ENCODE measurements at regions not wholly inside any gene's neighbourhood (a gene's known extent, or its start where the extent isn't known, plus 50 kb on each side); places are given as distances from the start of the nearest gene placed in this dataset.
A peak's percentile ranks its signal among the peaks of the same experiment; 100 is the strongest.

DNA sequence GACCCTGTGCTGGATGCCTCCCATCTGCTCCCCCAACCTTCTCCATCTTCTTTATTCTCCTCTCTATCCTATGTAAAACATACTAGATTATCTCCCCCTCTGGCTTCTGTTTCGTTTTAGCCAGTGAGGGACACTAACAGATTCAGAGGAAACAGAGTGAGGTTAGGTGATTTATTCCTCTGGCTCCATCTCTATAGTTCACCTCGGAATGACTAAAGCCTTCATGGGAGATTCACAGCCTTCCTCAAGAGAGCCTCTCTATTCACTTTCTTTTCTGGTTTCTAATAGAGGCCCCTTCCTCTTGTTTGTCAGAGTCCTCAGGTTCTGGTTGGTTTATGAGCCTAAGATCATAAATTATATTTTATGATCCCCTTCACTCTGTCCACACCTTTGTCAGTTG, 633.1 kb upstream of the TYRP1 start:
- DNase-seq (ENCODE audit: low read depth in 4 of 4, low spot score in 3 of 4): no peak

DNA sequence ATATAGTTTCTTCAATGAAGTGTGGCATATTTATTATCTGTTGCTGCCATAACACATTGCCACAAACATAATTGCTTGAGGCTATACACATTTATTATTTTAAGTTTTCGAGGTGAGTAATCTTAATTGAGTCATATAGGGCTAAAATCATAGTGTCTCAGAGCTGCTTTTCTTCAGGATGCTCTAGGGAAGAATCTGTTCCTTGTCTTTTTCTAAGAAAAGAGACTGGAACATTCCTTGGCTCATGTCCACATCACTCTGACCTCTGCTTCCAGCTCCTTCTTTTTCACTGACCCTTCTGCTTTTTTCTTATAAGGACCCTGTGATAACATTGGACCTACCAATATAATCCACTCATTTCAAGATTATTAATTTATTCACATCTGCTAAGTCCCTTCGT, 632.4 kb upstream of the TYRP1 start:
- DNase-seq (ENCODE audit: low read depth in 4 of 4, low spot score in 3 of 4): no peak

DNA sequence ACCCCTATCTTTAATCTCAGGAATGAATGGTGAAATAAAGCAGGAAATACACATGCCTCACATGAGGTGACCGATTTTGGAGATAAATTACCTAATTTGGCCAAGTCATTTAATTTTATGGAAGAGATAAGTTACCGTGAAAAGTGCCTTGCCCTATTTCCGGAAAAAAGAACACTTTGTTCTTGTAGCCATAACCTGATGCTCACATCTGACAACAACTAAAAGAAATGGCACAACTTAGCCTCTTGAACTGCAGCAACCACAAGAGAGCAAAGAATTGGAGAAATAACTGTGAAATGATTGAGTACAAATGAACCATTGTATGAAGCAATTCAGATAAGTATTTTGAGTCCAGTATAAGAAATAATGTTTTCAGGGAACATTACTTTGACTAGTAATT, 628.1 kb upstream of the TYRP1 start:
- DNase-seq (ENCODE audit: low read depth in 4 of 4, low spot score in 3 of 4): no peak

DNA sequence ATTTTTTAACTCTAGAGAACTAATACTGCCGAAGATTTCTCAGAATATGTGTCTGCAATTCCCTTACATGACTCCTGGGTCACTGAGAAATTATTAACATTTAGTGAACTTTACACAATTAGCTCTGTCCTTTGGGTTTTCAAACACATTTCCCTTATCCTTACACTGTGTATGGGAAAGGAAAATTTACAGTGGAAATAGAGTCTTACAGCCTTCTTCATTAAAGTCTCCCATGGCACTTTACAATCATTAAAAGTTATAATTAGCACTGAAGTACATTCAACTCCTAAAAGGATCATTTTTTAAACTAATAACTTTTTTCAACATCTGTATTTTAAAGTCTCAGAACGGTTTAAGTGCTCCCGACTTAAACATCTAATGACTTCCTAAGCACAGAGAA, 627.5 kb upstream of the TYRP1 start:
- DNase-seq (ENCODE audit: low read depth in 4 of 4, low spot score in 3 of 4): no peak

DNA sequence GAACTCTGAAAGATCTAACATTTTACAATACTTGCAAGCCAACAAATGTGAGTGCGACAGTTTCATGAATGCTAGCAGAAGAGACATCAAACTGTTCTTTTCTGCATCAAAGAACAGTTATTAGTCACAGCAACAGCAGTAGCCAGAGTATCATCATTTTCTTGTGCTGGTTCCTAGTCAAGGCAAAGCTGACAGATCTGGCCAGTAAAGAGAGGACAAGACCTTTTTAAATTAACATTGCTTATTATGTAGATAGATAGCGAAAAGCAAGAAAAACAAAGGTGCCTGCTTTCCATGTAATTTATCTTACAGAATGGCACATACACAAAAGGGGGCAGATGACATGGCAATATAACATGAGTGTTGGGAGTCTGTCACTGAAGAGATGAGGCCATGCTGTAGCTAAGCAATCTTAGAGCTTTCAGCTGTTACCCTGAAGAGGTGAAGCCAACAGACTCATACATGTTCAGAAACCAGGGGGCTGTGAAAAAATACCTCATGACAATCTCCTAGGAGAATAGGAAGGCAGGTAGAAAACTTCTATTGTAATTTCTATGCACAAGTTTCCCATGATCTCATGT, 626.6 kb upstream of the TYRP1 start:
- DNase-seq (ENCODE audit: low read depth in 4 of 4, low spot score in 3 of 4): no peak

DNA sequence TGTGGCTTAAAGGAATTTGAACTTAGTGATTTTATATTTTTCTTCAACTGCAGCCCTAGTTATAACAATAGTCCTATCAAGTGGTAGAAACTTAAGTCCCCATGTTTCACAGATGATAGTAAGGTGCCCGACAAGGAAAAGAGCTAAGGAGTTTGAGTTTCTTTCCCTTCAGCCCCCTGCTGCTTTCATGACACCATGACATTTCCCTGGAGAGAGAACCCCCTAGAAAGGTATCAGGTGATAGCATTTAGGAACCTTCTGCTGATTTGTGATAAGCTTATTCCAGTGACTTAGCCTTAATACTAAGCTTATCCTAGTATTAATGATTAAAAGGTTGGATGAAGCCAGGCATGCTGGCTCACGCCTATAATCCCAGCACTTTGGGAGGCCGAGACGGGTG, 623.8 kb upstream of the TYRP1 start:
- no peak for DNase-seq (ENCODE audit: low read depth in 4 of 4, low spot score in 3 of 4)

DNA sequence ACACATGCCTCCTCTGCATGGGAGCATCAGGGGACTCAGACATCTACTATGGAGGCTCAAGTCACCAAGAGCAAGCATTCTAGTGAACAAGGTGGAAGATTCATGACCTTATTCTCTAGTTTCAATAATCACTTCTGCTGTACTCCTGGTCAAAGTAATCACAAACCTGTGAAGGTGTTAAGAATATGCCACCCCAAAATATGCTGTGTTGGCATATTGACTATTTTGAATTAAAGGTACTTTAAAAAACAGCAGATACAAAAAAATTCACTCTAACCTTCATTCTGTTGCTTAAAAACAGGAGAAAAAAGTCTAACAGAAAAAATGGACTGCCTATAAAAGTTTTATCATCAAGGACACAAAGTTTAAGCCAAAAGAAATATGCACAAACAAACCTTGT, 607.8 kb upstream of the TYRP1 start:
- no peak for DNase-seq (ENCODE audit: low read depth in 4 of 4, low spot score in 3 of 4)

DNA sequence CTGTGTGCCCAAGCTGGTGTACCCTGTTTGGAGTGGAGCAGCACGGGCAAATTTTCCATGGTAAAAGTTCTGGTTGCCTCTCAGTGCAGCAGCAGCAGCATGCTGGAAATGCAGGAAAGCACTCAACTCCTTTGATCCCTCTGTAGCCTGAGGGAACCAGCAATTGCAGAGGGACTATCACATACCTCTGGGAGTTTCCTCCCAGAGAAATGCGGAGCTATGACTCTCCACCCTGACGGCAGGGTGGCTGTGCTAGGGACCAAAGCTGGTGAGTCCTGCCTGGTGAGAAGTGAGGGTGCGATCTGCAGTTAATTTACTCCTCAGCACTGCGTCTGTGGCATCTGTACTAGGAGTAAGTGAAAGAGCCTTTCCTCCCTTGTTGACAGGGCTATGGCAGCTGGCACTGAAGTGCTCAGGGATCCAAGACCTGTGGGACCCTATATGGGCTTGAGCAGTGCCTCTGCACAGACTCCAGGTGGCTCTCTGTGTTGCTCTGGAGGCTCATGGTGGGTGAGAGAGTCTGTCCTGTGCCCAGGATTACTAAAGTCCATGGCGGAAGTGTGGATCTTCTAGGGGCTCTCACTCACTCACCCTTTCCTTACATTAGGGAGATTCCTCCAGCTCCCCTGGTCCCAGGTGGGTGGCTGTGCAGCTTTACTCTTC, 601.2 kb upstream of the TYRP1 start:
- peak in 1 of 4 donors; percentile 3 for DNase-seq (ENCODE audit: low read depth in 4 of 4, low spot score in 3 of 4)

DNA sequence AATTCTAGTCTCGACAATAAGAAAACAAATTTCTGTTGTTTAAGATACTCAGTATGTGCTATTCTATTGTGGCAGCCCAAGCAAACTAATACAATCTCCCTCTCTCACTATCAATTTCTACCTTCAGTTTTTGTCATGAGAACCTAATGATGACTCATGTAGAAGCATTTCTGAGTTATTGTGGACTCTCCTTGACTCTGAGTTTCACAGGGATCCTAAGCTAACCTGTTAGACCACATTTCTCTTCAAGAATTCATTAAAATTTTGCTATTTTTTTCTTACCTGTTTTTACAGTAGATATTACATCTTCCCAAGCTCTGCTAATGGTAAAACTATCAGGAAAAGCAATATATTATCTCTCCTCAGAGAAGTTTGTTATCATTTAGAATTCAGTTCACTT, 599.1 kb upstream of the TYRP1 start:
- DNase-seq (ENCODE audit: low read depth in 4 of 4, low spot score in 3 of 4): peak in 1 of 4 donors; percentile 3

DNA sequence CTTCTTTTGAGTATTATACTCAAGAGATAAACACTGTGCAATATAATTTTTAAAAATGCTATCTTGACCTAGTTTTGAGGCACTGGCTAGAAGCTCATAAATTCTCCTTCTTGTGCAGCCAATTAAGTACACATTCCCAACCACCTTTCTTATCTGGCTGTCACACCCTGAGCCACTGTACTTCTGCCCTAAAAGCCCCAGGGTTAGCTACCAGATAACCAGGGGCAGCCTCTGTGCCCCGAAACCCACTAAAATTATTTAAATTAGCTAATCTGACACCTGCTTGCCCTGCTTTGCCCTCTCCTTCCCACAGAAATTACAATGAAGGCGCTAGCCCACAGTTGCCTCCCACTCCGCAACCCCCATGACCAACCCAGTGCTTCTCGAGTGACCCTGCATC, 597.3 kb upstream of the TYRP1 start:
- no peak for DNase-seq (ENCODE audit: low read depth in 4 of 4, low spot score in 3 of 4)

DNA sequence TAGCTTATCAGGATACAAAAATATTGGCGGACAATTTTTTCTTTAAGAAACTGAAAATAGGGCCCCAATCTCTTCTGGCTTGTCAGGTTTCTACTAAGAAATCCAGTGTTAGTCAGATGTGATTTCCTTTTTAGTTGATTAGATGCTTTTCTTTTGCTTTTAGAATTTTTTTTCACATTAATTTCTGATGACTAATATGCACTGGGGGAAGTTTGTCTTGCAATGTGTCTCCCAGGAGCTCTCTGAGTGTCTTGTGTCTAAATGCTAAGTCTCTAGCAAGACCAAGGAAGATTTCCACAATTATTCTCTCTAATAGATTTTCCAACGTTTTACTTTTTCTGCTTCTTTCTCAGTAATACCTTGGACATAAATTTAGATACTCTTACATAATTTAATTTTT, 559.8 kb upstream of the TYRP1 start:
- no peak for DNase-seq (ENCODE audit: low read depth in 4 of 4, low spot score in 3 of 4)

DNA sequence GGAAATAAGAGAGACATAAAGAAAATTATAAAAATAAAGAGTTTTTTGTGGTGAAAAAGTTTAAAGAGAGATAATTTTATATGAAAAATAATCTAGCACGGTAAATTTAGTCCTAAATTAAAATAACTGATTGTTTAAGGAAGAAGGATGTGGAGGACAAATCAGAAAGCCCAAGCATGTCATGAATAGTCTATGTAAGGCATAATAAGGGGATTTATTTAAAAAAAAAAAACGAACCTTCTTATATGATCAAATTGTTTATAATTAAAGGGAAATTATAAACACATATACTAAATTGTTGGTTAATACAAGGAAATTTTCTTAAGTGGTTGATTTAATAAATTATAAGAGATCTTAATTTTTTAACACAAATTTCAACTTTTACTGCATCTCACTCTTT, 551.8 kb upstream of the TYRP1 start:
- DNase-seq (ENCODE audit: low read depth in 4 of 4, low spot score in 3 of 4): no peak

DNA sequence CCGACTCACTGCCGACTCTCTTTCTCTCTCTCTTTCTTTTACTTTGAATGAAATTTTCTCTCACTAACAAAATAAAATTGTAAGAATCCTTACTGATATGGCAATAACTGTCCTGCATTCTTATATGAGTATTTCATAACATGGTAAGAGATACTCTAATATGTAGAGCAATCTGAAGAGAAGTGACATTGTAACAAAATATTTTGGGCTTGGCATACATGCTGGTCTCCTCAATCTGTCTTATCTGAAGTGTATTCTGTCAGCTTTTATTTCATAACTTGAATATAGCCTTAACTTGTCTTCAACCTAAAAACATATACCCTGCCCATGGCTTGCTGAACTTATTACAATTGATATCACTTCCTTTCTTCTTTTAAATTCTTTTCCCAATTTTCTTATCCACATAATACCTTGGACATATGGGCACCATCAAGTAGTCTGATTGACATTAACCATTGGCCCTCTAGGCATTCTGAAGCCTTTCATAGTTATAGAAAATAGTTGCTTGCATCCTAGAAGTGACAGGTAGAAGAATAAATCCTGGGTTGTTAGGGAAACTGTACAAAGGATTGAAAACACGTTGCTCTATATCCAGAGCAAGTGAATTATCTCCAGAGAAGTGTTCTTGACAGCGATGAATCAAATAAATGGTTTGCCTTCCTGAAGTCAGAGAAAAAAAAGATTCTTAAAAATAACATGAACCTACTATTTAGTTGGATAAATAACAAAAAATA, 537.6 kb upstream of the TYRP1 start:
- no peak for DNase-seq (ENCODE audit: low read depth in 4 of 4, low spot score in 3 of 4)

DNA sequence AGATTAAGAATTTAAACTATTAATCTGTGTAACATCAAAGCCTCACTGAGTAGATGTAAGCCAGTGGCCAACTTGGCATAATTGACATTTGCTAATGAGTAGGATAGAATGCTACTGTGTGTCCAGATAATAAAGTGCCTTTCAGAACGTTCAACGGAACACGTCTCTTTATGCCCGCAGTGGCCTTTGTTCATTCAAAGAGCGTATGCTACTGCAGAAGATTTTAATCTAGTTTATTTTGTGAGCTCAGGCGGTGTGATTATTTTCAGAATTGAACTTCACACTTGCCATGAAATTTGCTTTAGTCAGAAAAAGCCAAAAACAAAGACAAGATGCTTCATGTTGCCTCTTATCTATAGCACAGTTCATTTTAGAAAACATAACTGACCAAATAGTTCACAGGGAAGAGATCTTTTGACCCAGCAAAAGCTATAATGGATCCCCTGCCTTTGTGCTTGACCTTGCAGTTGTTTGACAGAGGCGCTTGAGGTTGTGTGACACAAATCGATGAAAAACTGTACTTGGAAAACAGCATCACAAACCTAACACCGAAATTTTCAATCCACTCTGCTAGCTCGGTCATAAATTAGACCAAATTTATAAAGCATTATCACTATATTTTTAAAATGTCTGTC, 530.9 kb upstream of the TYRP1 start:
- no peak for DNase-seq (ENCODE audit: low read depth in 4 of 4, low spot score in 3 of 4)

DNA sequence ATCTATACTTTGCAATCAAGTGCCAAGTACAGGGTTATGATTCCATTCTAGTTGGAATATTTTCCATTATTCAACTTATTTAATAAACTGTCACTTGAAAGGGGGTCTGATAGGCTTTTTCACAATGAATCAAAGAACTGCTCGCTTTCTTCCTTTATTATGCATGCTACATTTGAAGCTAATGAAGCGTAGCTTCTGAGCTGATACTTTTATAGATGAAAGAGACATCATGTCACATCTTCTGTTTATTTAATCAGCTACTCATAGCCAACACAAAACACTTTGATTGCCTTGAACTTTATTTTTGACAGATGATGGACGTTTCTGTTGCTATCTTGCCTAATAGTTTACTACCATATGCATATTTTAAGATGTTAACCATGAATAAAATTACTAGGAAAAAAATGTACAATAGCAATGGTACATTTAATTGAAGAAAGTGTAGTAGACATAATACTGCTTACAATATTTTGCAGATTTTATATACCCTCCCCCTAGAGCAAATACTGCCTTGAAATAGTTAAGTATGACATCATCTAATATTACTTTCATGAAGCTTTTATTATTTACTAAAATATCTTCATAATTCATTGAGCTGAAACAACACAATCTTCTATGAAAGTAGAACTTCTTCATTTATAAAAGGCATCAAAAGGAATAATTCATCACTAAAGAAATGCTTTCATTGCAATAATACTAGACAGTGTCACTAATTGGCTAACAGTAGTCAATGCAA, 529.3 kb upstream of the TYRP1 start:
- no peak for DNase-seq (ENCODE audit: low read depth in 4 of 4, low spot score in 3 of 4)

DNA sequence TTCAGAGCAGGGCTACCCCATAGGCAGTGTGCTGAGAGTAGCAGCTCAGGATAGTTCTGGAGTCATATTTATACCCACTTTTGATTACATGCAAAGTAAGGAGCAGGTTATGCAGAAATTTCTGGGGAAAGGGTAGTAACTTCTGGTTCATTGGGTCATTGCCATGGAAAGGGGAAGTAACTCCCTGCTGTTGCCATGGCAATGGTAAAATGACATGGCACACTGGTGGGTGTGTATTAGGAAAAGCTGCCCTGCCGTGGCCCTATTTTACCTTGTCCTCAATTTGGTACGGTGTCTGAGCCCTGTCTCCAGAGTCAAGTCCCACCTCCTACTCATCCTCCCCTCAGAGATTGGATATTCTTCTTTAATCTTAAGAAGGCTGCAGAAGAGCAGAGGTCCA, 526.7 kb upstream of the TYRP1 start:
- no peak for DNase-seq (ENCODE audit: low read depth in 4 of 4, low spot score in 3 of 4)

DNA sequence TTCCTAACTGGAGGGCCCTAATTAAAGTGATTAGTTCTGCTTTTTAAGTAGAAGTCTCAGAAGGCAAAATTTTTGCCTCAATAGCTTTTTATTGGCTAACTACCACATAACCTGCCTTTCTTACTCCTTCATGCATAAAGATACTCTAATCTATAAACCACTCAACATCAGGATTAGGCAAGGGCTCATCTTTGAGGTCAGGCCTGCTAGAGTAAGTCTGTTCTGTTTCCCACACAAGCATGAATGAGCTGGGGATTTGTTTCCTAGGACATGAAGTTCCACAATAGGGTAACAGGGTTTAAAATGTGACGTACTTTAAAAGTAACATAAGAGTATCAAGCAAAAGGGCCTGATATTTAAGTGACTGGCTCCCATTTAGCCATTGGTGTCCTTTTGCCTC, 522.7 kb upstream of the TYRP1 start:
- DNase-seq (ENCODE audit: low read depth in 4 of 4, low spot score in 3 of 4): no peak

DNA sequence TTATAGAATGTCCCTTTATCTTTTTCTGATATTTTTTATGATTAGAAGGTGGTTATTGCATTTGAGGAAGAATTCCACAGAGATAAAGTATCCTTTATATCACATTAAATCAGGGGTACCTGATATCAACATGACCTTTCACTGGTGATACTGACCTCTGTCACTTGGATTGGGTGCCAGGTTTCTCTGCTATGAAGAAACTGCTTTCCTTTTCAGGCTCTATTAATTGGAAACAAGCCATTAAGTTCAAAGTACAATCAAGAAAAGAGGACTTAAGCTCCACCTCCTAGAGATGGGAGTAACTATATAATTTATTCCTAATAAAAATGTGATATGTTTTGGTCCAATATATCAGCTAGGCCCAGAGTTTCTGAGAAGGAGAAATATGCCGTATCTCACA, 514.6 kb upstream of the TYRP1 start:
- DNase-seq (ENCODE audit: low read depth in 4 of 4, low spot score in 3 of 4): no peak

DNA sequence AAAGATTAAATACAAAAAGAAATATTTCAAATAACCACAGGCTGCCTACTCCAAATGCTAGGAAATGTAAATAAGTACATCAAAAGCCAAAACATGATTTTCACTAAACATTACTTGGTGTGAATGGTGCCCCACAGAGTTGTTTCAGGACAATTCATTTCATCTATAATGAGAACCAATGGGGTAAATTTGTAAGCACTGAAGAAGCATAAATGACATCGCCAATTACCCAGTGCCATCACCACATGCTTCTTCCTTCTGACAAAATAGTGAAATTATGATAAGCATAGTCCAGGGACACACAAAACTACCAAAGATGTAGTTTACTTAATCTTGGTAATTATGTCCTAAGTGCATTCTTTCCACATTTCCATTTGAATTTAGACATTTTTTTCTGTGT, 510.4 kb upstream of the TYRP1 start:
- DNase-seq (ENCODE audit: low read depth in 4 of 4, low spot score in 3 of 4): no peak

DNA sequence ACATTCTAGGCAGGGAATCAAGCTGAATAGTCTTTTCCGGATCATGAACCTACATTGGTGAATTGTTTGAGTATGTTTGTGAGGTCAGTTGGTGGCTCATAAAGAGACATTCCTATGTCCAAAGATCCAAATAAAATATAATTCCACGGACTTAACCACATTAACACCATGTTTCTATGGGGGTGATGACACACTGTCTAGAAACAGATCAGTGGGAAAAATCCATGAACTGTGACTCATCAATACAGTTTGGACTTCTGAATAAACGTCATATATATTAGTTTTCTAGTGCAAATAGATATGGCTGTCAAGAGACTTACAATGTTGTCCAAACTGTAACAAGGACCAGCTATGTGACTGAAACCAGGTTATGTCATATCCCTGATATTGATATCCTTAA, 509.9 kb upstream of the TYRP1 start:
- no peak for DNase-seq (ENCODE audit: low read depth in 4 of 4, low spot score in 3 of 4)

DNA sequence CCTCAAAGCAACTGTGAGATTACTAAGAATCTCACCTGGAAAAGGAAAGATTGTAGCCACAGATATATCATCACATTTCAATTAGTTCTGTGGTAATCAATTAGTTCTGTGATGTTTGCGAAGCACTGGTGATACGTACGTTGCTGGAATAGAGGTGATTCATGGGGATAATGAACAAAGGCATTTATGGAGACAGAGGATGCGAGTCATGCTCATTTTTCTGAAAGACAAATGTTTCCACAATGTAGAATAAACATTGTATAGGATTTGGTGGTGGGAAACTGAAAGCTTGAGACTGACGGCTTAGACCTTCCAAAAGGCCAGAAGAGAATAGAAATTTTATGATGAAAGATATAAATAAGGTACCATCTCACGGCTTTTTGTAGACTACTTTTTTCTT, 507.3 kb upstream of the TYRP1 start:
- no peak for DNase-seq (ENCODE audit: low read depth in 4 of 4, low spot score in 3 of 4)
